NCI-H2171 treated with DMSO at 0.1 percent for 48 hours (cell line): ENCODE measurements at regions not wholly inside any gene's neighbourhood (a gene's known extent, or its start where the extent isn't known, plus 50 kb on each side); places are given as distances from the start of the nearest gene placed in this dataset.
"Not testable (repeated sequence)": the region's sequence is repeated elsewhere in the genome, so short reads cannot be mapped to it uniquely, and the experiment has no call there.

ENCODE experiments used
- DNase-seq: peaks from one replicate; lab custom pipeline; 2025; lab: John Stamatoyannopoulos, UW

- no peak for DNase-seq
These were observed 474.0 kb upstream of the NDST3 start for GRCh38 chr4:117560329-117560728.

GRCh38 chr4:117574085-117574484 lies 460.2 kb upstream of the NDST3 start:
- DNase-seq, result no peak

GRCh38 chr4:117575850-117576249 lies 458.4 kb upstream of the NDST3 start:
- no peak for DNase-seq

GRCh38 chr4:117577686-117578311 lies 456.5 kb upstream of the NDST3 start:
- DNase-seq, result no peak

- no peak for DNase-seq
These were observed 445.5 kb upstream of the NDST3 start for GRCh38 chr4:117588771-117589170.

- no peak for DNase-seq
These were observed 437.3 kb upstream of the NDST3 start for GRCh38 chr4:117596917-117597480.

- not testable (repeated sequence) for DNase-seq
These were observed 434.9 kb upstream of the NDST3 start for GRCh38 chr4:117599393-117599792.

GRCh38 chr4:117600936-117601335 lies 433.4 kb upstream of the NDST3 start:
- not testable (repeated sequence) for DNase-seq

- DNase-seq, result no peak
These were observed 423.5 kb upstream of the NDST3 start for GRCh38 chr4:117610706-117611308.

- no peak for DNase-seq
These were observed 412.6 kb upstream of the NDST3 start for GRCh38 chr4:117621673-117622072.

- no peak for DNase-seq
These were observed 411.0 kb upstream of the NDST3 start for GRCh38 chr4:117623326-117623725.

- DNase-seq, result no peak
These were observed 407.6 kb upstream of the NDST3 start for GRCh38 chr4:117626664-117627063.

GRCh38 chr4:117634716-117635115 lies 399.6 kb upstream of the NDST3 start:
- no peak for DNase-seq

GRCh38 chr4:117637347-117637746 lies 396.9 kb upstream of the NDST3 start:
- DNase-seq, result no peak

- no peak for DNase-seq
These were observed 393.4 kb upstream of the NDST3 start for GRCh38 chr4:117640836-117641235.

- no peak for DNase-seq
These were observed 392.8 kb upstream of the NDST3 start for GRCh38 chr4:117641519-117641918.

- no peak for DNase-seq
These were observed 380.2 kb upstream of the NDST3 start for GRCh38 chr4:117654079-117654478.

GRCh38 chr4:117660668-117661067 lies 373.6 kb upstream of the NDST3 start:
- no peak for DNase-seq

GRCh38 chr4:117661091-117662072 lies 372.9 kb upstream of the NDST3 start:
- DNase-seq, result no peak

GRCh38 chr4:117664706-117665444 lies 369.4 kb upstream of the NDST3 start:
- DNase-seq, result no peak

- no peak for DNase-seq
These were observed 358.1 kb upstream of the NDST3 start for GRCh38 chr4:117676153-117676552.

- no peak for DNase-seq
These were observed 355.4 kb upstream of the NDST3 start for GRCh38 chr4:117678861-117679260.
